ENCODE measurements at regions not wholly inside any gene's neighbourhood (a gene's known extent, or its start where the extent isn't known, plus 50 kb on each side); places are given as distances from the start of the nearest gene placed in this dataset.

DNA sequence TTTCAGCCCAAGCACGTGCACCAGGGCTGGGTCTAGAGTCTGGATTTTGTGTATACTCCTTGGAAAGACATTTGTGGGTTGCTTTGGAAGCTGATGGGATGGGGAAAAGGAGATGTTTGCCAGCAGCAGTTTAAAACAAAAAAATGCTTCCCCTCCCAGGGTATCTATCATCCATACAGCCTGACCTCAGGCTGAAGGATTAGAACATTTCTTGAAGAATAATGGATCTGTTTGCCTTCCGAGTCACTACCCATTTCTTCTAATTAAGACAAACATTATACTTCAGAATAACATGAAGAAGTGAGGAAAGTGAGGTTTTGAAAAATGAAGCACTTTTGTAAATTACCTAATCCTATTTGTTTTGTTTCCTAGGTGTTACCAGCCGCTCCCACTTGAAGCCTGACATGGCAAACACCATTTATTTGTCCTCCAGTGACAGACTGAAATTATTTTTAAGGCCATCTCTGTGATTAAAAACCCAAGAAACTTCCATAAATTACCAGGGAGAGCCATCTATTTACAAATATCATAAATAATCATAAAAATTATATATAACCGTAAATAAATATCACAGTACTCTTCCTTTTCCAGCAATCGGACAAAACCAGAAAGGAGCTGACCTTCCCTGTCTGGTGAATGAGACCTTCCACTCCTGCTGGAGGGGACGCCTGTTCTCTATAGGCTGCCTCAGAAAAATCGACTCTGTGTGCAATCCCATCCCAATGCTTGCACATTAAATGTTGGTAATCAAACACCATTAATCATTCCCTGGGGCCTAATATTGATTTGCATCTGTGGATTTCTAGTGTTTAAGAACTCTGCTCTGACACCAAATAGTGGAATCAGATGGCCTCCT, 106.8 kb downstream of the C1D start:
- no peaks in the 10 kb centered on the region for H3K9me2 ChIP-seq (ENCODE audit: low read depth, low read length)
- H2AFZ ChIP-seq (ENCODE audit: low read length): no peak overlapping the region
- no peaks in the 10 kb centered on the region for H3K4me1 ChIP-seq (ENCODE audit: insufficient read depth, low read length, severe bottlenecking)
- no peak for TF ChIP-seq EZH2 (IDR thresholded peaks at IDR 0.05; ENCODE audit: borderline replicate concordance, low read length)
- TF ChIP-seq CTCF (IDR thresholded peaks at IDR 0.05; ENCODE audit: low read length): no peak
- H4K20me1 ChIP-seq (ENCODE audit: insufficient read depth, low read length): no peaks in the 10 kb centered on the region
- H3K36me3 ChIP-seq (ENCODE audit: insufficient read depth, low read length): no peaks in the 10 kb centered on the region
- no peak overlapping the region for H3K4me2 ChIP-seq (ENCODE audit: low read length)
- H3K4me3 ChIP-seq (ENCODE audit: low read depth, low read length, poor library complexity, severe bottlenecking): no peak overlapping the region
- H3K79me2 ChIP-seq (ENCODE audit: insufficient read depth, low read length): no peaks in the 10 kb centered on the region
- H3K9ac ChIP-seq (ENCODE audit: low read length): no peak overlapping the region
- no peaks in the 10 kb centered on the region for H3K9me3 ChIP-seq (ENCODE audit: low read length)
- H3K27me3 ChIP-seq (ENCODE audit: insufficient read depth, low read length): no peaks in the 10 kb centered on the region
- no peaks in the 10 kb centered on the region for H3F3A ChIP-seq (ENCODE audit: insufficient read depth, low read length)
- H3K27ac ChIP-seq (ENCODE audit: low read depth, low read length, poor library complexity, severe bottlenecking): no peak overlapping the region

DNA sequence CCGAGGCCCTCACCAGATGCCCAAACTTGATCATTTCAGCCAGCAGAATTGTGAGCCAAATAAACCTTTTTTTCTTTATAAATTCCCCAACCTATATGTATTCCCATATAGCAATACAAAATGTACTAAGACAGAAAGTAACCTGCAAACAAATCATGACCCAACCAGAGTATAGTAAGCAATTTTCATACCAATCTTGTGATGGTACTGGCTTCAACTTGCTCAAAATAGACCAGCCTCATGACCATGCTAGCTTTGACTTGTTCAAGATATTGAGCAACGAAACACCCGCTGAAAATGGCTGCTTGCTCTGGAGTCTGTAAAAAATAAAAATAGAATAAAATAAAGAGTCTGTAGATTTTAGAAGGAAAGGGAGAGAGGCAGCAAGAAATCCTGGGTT, 97.6 kb downstream of the C1D start:
- no peak for TF ChIP-seq EZH2 (IDR thresholded peaks at IDR 0.05; ENCODE audit: borderline replicate concordance, low read length)
- no peak for TF ChIP-seq CTCF (IDR thresholded peaks at IDR 0.05; ENCODE audit: low read length)
- no peaks in the 10 kb centered on the region for H3K27me3 ChIP-seq (ENCODE audit: insufficient read depth, low read length)
- no peaks in the 10 kb centered on the region for H3K4me1 ChIP-seq (ENCODE audit: insufficient read depth, low read length, severe bottlenecking)
- H4K20me1 ChIP-seq (ENCODE audit: insufficient read depth, low read length): no peaks in the 10 kb centered on the region
- H2AFZ ChIP-seq (ENCODE audit: low read length): no peak overlapping the region
- H3K9me2 ChIP-seq (ENCODE audit: low read depth, low read length): no peaks in the 10 kb centered on the region
- H3F3A ChIP-seq (ENCODE audit: insufficient read depth, low read length): no peaks in the 10 kb centered on the region
- H3K4me2 ChIP-seq (ENCODE audit: low read length): no peak overlapping the region
- no peak overlapping the region for H3K9ac ChIP-seq (ENCODE audit: low read length)
- H3K27ac ChIP-seq (ENCODE audit: low read depth, low read length, poor library complexity, severe bottlenecking): no peak overlapping the region
- no peaks in the 10 kb centered on the region for H3K36me3 ChIP-seq (ENCODE audit: insufficient read depth, low read length)
- no peaks in the 10 kb centered on the region for H3K79me2 ChIP-seq (ENCODE audit: insufficient read depth, low read length)
- no peak overlapping the region for H3K4me3 ChIP-seq (ENCODE audit: low read depth, low read length, poor library complexity, severe bottlenecking)
- no peaks in the 10 kb centered on the region for H3K9me3 ChIP-seq (ENCODE audit: low read length)

DNA sequence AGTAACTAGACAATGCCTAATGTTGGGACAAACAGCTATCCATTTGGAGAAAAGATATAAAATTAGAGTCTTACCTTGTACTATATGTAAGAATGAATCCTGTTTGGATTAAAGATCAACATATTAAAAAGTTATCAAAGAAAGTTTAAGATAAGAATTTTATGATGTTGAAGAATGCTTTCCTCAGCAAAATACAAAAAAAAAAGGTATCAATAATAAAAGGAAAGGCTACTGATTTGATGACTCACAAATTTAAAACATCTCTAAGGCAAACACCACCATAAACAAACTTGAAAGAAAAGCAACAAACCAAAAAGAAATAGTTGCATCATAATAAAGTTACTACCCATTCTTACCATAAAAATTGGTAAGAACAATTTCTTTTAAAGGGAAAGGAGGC, 92.7 kb downstream of the C1D start:
- Histone ChIP-seq H3K4me3 (ENCODE audit: low read depth, low read length, poor library complexity, severe bottlenecking) (no peak overlapping the region), H3K9me2 (ENCODE audit: low read depth, low read length) (no peaks in the 10 kb centered on the region), H3K4me1 (ENCODE audit: insufficient read depth, low read length, severe bottlenecking) (no peaks in the 10 kb centered on the region), H3K9ac (ENCODE audit: low read length) (no peak overlapping the region), H3K79me2 (ENCODE audit: insufficient read depth, low read length) (no peaks in the 10 kb centered on the region), H3K27ac (ENCODE audit: low read depth, low read length, poor library complexity, severe bottlenecking) (no peak overlapping the region), H3F3A (ENCODE audit: insufficient read depth, low read length) (no peaks in the 10 kb centered on the region), H3K9me3 (ENCODE audit: low read length) (no peaks in the 10 kb centered on the region), H3K36me3 (ENCODE audit: insufficient read depth, low read length) (no peaks in the 10 kb centered on the region), H3K27me3 (ENCODE audit: insufficient read depth, low read length) (no peaks in the 10 kb centered on the region), H4K20me1 (ENCODE audit: insufficient read depth, low read length) (no peaks in the 10 kb centered on the region), H3K4me2 (ENCODE audit: low read length) (no peak overlapping the region), H2AFZ (ENCODE audit: low read length) (no peak overlapping the region)
- TF ChIP-seq CTCF (IDR thresholded peaks at IDR 0.05; ENCODE audit: low read length) (no peak), EZH2 (IDR thresholded peaks at IDR 0.05; ENCODE audit: borderline replicate concordance, low read length) (no peak)

Measured in OCI-LY1 (cell line).